ENCODE measurements at regions not wholly inside any gene's neighbourhood (a gene's known extent, or its start where the extent isn't known, plus 50 kb on each side); places are given as distances from the start of the nearest gene placed in this dataset.

DNA sequence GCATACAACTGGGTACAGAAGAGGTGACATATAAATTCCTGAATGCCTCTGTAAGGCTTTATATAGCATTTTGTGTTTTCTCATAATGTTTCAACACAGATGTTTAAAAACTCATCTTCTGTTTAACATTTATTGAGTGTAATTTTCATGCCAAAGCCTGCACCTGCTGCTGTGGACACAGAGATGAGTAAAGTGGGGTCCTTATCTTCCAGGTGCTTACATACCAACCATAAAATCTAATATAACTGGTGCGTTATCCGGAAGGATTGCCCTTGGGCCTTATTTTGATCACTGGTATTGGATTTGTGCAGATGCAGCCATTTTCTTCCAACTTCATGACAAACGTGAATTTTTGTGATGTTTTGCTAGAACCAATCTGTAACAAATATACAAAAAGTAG, 222.3 kb downstream of the DMRT2 start:
- TF ChIP-seq ZNF462 (CRISPR knock-in tag; IDR thresholded peaks at IDR 0.05) (no peak), CTCF (conservative IDR thresholded peaks at IDR 0.05; ENCODE audit: low read depth in 2 of 2) (no peak), POLR2AphosphoS5 (IDR thresholded peaks at IDR 0.05; ENCODE audit: low read depth) (no peak), JUNB (IDR thresholded peaks at IDR 0.05; ENCODE audit: unreplicated experiment) (no peak), EZH2 (IDR thresholded peaks at IDR 0.05; ENCODE audit: low read depth, unreplicated experiment) (no peak), CREB1 (CRISPR knock-in tag; IDR thresholded peaks at IDR 0.05; ENCODE audit: low read depth) (no peak), EZH2phosphoT487 (IDR thresholded peaks at IDR 0.05; ENCODE audit: unreplicated experiment) (no peak), REST (IDR thresholded peaks at IDR 0.05; ENCODE audit: unreplicated experiment) (no peak)

Data from GM23338 (cell line).